SK-N-SH (cell line): ENCODE measurements at regions not wholly inside any gene's neighbourhood (a gene's known extent, or its start where the extent isn't known, plus 50 kb on each side); places are given as distances from the start of the nearest gene placed in this dataset.
"Not testable (repeated sequence)": the region's sequence is repeated elsewhere in the genome, so short reads cannot be mapped to it uniquely, and the experiment has no call there.

ENCODE experiments used
- CTCF ChIA-PET: fragments of 300-600, 350-600 bp; formaldehyde crosslinking; extraction: SDS; loops from one replicate; lab custom pipeline; 2021; lab: Yijun Ruan, JAX
- POLR2A ChIA-PET: fragments of 350-600 bp; sonication (Branson Sonifier 250); formaldehyde crosslinking; extraction: SDS; loops from one replicate; lab custom pipeline; 2020; ENCODE audit warnings: antibody characterized with exemption, inconsistent platforms; lab: Yijun Ruan, JAX
- DNase-seq: peaks from one replicate; pipeline ENCODE4 v3.0.0; 2012
- H2AFZ ChIP-seq: fragments of 200-600 bp; sonication (generic); 2 replicates; pipeline ENCODE4 v1.8.1; 2016; ENCODE audit warnings: antibody characterized with exemption, mild to moderate bottlenecking, low read depth
- H3F3A ChIP-seq: fragments of 200-600 bp; sonication (generic); replicated peaks from 2 replicates; pipeline ENCODE3; 2016; ENCODE audit warnings: antibody characterized with exemption, mild to moderate bottlenecking; ENCODE audit not compliant: insufficient read depth
- H3K27ac ChIP-seq, 2 experiments: fragments of 200-500 bp in 1 of 2; fragments of 200-600 bp in 1 of 2; sonication (Bioruptor generic) in 1 of 2; sonication (generic), shearing (Covaris generic) in 1 of 2; 2 replicates each; pipeline versions ENCODE4 v1.5.1 to v1.6.1; 2014 to 2016; ENCODE audit warnings: low read depth in 2 of 2, inconsistent platforms in 1 of 2, low read length in 1 of 2, mild to moderate bottlenecking in 1 of 2, mixed read lengths in 1 of 2
- H3K27me3 ChIP-seq: fragments of 200-600 bp; sonication (generic), shearing (Covaris generic); 2 replicates; pipeline ENCODE4 v1.6.1; 2016; ENCODE audit warnings: mixed run types; ENCODE audit not compliant: insufficient read depth
- H3K36me3 ChIP-seq, 2 experiments: fragments of 200-500 bp in 1 of 2; fragments of 200-600 bp in 1 of 2; sonication (Bioruptor generic) in 1 of 2; sonication (generic) in 1 of 2; replicated peaks in 1 of 2; 2 replicates each; pipeline versions ENCODE3 to v1.5.1; 2014 to 2016; ENCODE audit warnings: low read length in 1 of 2, mild to moderate bottlenecking in 1 of 2; ENCODE audit not compliant: insufficient read depth in 2 of 2, control insufficient read depth in 1 of 2
- H3K4me1 ChIP-seq, 2 experiments: fragments of 200-500 bp in 1 of 2; fragments of 200-600 bp in 1 of 2; sonication (Bioruptor generic) in 1 of 2; sonication (generic), shearing (Covaris generic) in 1 of 2; 2 replicates each; pipeline versions ENCODE4 v1.5.1 to v1.6.1; 2014 to 2016; ENCODE audit warnings: low read depth in 1 of 2, low read length in 1 of 2, mixed run types in 1 of 2; ENCODE audit not compliant: insufficient read depth in 2 of 2, control insufficient read depth in 1 of 2
- H3K4me2 ChIP-seq: fragments of 200-600 bp; sonication (generic), shearing (Covaris generic); 2 replicates; pipeline ENCODE4 v1.6.1; 2017; ENCODE audit warnings: mixed run types
- H3K4me3 ChIP-seq, 2 experiments: fragments of 200-500 bp in 1 of 2; fragments of 200-600 bp in 1 of 2; sonication (Bioruptor generic) in 1 of 2; sonication (generic), shearing (Covaris generic) in 1 of 2; 2 replicates each; pipeline versions ENCODE4 v1.5.1 to v1.8.1; 2014 to 2016; ENCODE audit warnings: low read depth in 2 of 2, inconsistent platforms in 1 of 2, low read length in 1 of 2, mild to moderate bottlenecking in 1 of 2, mixed read lengths in 1 of 2, moderate library complexity in 1 of 2
- H3K79me2 ChIP-seq: fragments of 200-600 bp; sonication (generic); 2 replicates; pipeline ENCODE4 v1.8.1; 2017; ENCODE audit warnings: mild to moderate bottlenecking; ENCODE audit not compliant: insufficient read depth
- H3K9ac ChIP-seq: fragments of 200-600 bp; sonication (generic); 2 replicates; pipeline ENCODE4 v1.6.1; 2017; ENCODE audit warnings: mixed run types
- H3K9me2 ChIP-seq: fragments of 200-600 bp; sonication (generic); 2 replicates; pipeline ENCODE4 v1.6.1; 2017; ENCODE audit warnings: mixed run types
- H3K9me3 ChIP-seq: fragments of 200-600 bp; sonication (generic); 2 replicates; pipeline ENCODE4 v1.6.1; 2017; ENCODE audit warnings: mixed run types, mild to moderate bottlenecking, moderate library complexity
- H4K20me1 ChIP-seq: fragments of 200-600 bp; sonication (generic); 2 replicates; pipeline ENCODE4 v1.6.1; 2017; ENCODE audit warnings: mild to moderate bottlenecking, mixed run types; ENCODE audit not compliant: insufficient read depth
- WGBS: methylation state at CpG from one replicate; pipeline ENCODE4 v1.1.6; 2017; ENCODE audit warnings: low lambda C conversion rate; 5-methylcytosine and 5-hydroxymethylcytosine counted together

DNA sequence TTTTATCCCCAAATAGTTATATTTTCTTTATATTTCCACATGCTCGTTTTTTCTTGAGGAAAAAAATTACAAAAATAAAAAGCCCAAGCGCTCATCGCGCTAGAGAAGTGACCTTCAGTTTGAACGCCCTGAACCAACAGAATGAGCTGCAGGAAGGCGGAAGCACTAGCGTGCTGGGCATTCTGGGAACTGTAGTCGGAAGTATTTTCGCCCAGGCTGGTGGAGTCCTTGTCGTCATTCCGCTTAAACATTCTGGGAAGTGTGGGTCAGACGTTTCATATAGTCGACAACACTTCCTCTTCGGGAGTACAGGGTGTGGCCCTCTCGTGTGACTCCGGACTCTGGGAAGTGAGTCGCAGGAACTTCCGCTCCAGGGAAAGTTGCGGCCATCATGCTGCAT is 692.4 kb upstream of the DEFB115 start:
- H4K20me1 ChIP-seq, H3K27ac ChIP-seq, DNase-seq, H3K27me3 ChIP-seq, H3K36me3 ChIP-seq, H3K9me3 ChIP-seq, H3F3A ChIP-seq, H3K4me3 ChIP-seq, H3K79me2 ChIP-seq, H3K9ac ChIP-seq, POLR2A ChIA-PET, H2AFZ ChIP-seq, CTCF ChIA-PET, H3K4me2 ChIP-seq, H3K4me1 ChIP-seq, H3K9me2 ChIP-seq: not testable (repeated sequence)
- WGBS: 50% methylated on average over 16 of the region's 19 CpGs

DNA sequence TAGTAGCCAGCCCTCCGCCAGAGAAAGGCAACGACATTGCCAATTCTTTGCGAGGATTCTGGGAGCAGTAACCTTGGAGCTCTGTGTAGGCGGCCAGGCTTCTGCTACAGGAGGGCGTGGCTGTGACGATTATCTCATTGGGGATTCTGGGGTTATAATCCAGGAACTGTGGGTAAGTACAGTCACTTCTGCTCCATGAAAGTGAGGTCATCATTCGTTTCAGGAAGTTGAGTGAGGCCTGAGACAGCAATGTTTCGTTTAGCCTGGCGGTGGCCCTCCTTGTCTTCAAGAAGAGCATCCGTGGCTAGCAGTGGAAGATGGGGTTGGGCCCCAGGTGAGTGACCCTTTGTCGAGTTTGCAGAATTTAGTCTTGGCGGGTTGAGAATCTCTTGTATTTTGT is 687.6 kb upstream of the DEFB115 start:
- H3K9ac ChIP-seq, H3K4me3 ChIP-seq, H3K9me3 ChIP-seq, H3F3A ChIP-seq, H3K9me2 ChIP-seq, CTCF ChIA-PET, POLR2A ChIA-PET, H3K27ac ChIP-seq, H3K4me2 ChIP-seq, H3K4me1 ChIP-seq, DNase-seq, H3K36me3 ChIP-seq, H3K79me2 ChIP-seq, H3K27me3 ChIP-seq, H2AFZ ChIP-seq, H4K20me1 ChIP-seq: not testable (repeated sequence)
- WGBS: 85% methylated on average over 9 of the region's 12 CpGs

DNA sequence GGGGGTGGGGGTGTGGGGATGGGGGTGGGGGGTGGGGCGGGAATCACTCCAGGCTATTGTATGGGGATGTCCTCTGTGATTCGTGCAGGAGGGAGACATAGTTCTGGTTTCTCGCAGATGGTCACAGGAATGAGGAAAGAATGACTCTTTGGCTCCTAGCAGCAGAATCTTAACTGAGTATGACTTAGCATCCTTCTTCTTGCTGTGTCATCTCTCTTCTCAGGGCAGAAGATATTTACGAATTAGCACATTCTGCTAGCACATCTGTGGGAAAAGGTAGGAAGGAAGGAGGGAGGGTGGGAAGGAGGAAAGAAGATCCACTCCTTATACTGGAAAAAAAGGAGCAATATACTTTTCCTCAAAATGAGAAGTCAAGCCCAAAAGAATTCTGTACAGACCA is 686.8 kb upstream of the DEFB115 start:
- H3K27ac ChIP-seq, H3K4me3 ChIP-seq, CTCF ChIA-PET, H3K9me3 ChIP-seq, H3K4me1 ChIP-seq, H3K27me3 ChIP-seq, H3K9me2 ChIP-seq, H3K4me2 ChIP-seq, POLR2A ChIA-PET, H2AFZ ChIP-seq, H3K9ac ChIP-seq, DNase-seq, H4K20me1 ChIP-seq, H3K79me2 ChIP-seq, H3F3A ChIP-seq, H3K36me3 ChIP-seq: not testable (repeated sequence)
- WGBS: 65% methylated on average over 4 of the region's 4 CpGs

DNA sequence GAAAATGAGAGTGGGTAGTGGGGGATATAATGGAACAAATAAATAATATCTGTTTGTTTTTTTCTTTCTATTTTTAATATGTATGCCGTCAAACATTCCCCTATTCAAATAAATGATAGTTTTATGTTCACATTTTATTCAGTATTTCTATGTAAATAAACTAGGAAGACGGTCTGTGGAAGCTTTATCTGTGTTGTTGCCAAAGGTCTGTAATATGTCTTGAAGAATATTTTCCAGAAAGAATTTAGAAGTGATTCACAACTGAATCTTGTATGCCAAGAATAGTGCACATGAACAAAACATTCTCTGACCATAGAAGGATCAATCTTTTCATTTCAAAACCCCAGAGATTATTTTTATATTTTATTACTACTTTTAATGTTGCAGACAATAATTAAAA is 683.1 kb upstream of the DEFB115 start:
- H3F3A ChIP-seq, CTCF ChIA-PET, H3K36me3 ChIP-seq, H3K4me3 ChIP-seq, H3K4me1 ChIP-seq, H3K27me3 ChIP-seq, H3K9me3 ChIP-seq, H3K79me2 ChIP-seq, H3K9ac ChIP-seq, DNase-seq, POLR2A ChIA-PET, H4K20me1 ChIP-seq, H3K4me2 ChIP-seq, H3K27ac ChIP-seq, H3K9me2 ChIP-seq, H2AFZ ChIP-seq: not testable (repeated sequence)
- WGBS: 72% methylated on average over 2 of the region's 2 CpGs

DNA sequence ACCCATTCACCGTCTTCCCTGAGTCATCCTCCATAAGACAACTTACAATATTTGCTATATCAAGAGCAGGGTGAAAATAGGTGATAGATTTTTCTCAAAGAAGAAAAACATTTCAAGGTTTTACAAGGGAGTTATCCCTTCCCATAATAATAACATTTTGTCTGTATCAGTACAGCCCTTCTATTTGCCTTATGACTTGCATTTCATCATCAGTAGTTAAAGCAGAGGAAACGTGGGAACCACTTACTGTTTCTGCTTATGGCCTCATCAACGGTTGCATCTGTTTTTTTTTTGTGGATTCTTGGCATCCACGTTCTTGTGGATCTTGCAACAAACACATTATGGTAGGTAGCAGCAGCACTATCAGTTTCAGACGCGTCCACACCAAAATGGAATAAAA is 678.4 kb upstream of the DEFB115 start:
- H4K20me1 ChIP-seq, DNase-seq, H3F3A ChIP-seq, H3K9me2 ChIP-seq, H3K27me3 ChIP-seq, CTCF ChIA-PET, H3K4me1 ChIP-seq, H3K36me3 ChIP-seq, H3K9me3 ChIP-seq, POLR2A ChIA-PET, H3K79me2 ChIP-seq: not testable (repeated sequence)
- peak overlapping the region; percentile 61 for H3K4me2 ChIP-seq
- 5% methylated on average over 6 of the region's 6 CpGs for whole genome bisulfite sequencing
- H3K4me3 ChIP-seq: peak overlapping the region; percentile 54 to 77
- H2AFZ ChIP-seq: peak overlapping the region; percentile 99
- H3K27ac ChIP-seq: peak overlapping the region; percentile 58 to 63
- peak overlapping the region; percentile 60; the same call in 1 of the 2 replicates for H3K9ac ChIP-seq
